Cerebellar cortex (tissue), 1 donor: ENCODE measurements at regions not wholly inside any gene's neighbourhood (a gene's known extent, or its start where the extent isn't known, plus 50 kb on each side); places are given as distances from the start of the nearest gene placed in this dataset.
"Not testable (repeated sequence)": the region's sequence is repeated elsewhere in the genome, so short reads cannot be mapped to it uniquely, and the experiment has no call there.

ENCODE experiments used
- DNase-seq: peaks from one replicate; pipeline ENCODE4 v3.0.0-alpha.2; 2015; ENCODE audit warnings: low spot score

- no peak for DNase-seq
These were observed 138.4 kb downstream of the UCK2 start for GRCh38 chr1:165965857-165966256.

GRCh38 chr1:165969366-165969765, 142.0 kb downstream of the UCK2 start:
- not testable (repeated sequence) for DNase-seq

DNA sequence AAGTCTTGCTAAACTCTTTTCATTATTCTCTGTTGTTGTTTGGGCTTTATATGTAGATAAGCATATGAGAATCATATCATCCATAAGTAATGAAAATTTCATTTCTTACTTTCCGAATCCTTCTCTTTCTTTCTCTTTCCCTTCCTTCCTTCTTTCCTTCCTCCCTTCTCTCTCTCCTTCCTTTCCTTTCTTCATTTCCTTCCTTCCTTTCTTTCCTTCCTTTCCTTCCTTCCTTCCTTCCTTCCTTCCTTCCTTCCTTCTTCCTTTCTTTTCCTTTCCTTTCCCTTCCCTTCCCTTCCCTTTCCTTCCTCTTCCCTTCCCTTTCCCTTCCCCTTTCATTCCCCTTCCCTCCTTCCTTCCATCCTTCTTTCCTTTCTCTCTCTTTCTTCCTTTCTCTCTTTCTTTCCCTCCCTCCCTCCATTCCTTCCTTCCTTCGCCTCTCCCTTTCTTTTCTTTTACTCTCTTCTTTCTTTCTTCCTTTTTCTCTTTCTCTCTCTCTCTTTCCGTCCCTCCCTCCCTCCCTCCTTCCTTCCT, 147.3 kb downstream of the UCK2 start:
- no peak for DNase-seq

- DNase-seq: peak; percentile 2
These were observed 160.9 kb downstream of the UCK2 start for GRCh38 chr1:165988275-165988674.

DNA sequence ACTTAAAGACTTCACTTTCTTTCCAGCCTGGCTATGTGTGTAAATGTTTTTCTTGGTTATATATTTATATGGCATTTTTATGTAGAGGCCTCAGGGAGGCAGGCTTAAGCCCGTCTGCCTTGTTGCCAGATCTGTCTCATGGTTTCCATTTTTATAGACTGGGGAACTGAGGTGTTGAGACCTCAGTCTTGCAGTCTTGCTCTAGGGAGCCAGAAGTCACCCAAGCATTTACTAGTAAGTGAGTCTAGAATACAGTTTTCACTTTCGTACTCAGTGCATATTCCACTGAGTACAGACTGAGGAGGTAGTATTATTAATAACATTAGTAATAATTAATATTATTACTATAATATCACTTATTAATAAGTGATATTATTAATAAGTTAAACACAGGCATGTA, 161.4 kb downstream of the UCK2 start:
- no peak for DNase-seq

DNA sequence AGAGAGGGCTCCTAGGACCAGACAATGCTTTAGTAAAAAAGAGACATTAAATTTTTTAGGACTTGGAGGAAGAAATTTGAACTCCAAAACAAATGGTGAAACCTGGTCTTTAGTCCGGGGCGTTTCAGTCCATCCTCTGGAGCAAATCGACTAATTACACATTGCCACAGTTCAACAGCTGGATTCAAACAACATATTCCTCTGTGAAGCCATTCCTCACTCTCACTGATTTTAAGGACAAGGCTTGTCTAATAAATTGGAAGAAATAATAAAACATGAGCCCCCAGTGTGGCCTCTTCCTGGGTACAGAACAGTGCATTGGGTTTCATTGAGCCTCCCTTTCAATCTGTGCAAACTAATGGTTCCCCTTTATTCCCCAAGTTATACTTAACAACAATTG, 165.1 kb downstream of the UCK2 start:
- DNase-seq: no peak

DNA sequence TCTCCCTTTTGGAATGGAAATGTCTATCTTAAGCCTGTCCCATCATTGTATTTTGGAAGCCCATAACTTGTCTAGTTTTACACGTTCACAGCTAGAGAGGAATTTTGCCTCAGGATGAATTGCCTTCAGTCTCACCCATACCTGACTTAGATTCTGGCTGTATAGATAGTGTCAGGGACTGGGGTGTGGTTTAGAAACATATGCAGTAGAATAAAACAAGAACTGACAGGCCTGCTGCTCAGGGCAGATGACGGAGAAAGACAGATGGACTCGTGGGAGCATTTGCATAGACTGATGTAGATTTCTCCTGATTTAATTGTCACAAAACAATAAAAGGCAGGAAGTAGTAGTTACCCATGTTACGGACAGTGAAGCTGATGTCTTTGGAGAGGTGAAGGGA, 166.7 kb downstream of the UCK2 start:
- DNase-seq: no peak

DNA sequence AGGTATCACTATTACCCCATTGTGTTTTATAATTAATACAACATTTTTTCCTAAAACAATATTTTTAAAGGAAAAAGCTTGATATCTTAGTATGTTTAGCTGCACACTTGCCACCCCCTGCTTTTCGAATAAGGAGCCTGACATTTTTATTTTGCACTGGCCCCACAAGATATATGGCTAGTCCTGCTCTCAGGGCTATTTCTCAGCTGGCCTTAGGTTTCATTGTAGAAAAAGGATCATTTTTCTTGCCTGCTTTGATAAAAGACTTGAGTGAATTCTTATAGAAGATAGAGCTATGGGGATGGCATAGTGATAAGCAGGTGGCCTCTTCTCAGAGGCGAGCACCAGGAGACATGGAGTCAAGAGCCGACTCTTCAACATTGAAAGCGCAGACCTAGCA, 167.0 kb downstream of the FAM78B start:
- no peak for DNase-seq

GRCh38 chr1:166007176-166007575, 159.6 kb downstream of the FAM78B start:
- DNase-seq: no peak

DNA sequence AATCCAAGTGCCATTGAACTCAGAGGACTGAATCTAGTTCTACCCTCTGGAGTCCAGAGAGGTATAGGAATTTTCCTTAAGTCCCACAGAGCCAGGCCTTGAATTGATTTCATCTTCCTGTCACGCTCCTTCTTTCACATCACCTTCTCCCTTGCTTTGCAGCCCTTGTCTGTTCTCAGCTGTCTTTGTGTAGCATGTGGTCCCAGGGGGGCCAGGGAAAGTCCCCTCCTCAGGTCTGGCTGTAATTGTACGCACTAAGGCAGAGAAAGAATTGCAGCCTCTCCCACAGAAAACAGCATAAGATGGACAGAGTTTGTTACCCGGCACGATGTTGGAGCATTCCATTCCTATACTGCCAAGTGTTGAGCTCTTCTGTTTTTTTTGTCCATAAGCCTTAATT, 153.6 kb downstream of the FAM78B start:
- no peak for DNase-seq

DNA sequence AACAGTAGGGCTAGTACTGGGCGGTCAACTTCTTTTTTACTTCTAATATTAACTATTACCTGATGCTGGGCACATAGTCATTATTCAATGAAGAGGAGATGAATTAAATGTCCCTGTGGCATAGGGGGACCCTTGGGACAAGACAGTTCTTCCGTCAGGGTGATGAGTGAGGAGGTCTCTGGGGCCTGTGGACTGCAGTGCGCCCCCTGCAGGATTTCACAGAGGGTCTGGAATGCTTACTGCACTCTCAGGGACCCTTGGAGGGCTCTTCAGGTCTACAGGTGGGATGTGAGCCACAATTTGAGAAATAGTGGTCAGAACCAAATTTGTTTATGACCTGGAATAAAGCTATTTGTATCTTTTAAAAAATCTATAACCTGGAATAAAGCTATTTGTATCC, 149.4 kb downstream of the FAM78B start:
- no peak for DNase-seq
